ENCODE measurements at regions not wholly inside any gene's neighbourhood (a gene's known extent, or its start where the extent isn't known, plus 50 kb on each side); places are given as distances from the start of the nearest gene placed in this dataset.
"Not testable (repeated sequence)": the region's sequence is repeated elsewhere in the genome, so short reads cannot be mapped to it uniquely, and the experiment has no call there.

DNA sequence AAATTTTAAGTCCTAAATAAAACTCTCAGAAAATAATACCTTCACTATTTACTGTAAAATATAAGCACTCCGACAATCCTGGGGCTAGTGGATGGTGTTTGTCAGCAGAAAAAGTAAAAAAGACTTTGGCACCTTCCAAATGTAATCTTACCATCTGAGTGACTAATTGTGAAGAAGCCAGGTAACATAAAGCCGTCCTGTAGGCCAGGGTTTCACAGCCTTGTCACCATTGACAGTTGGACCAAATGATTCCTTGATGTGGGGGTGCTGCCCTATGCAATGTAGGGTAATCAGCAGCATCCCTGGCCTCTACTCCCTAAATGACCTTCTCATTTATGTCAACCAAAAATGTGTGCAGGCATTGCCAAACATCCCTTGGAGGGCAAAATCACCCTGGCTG, 87.2 kb downstream of the CAPZA3 start:
- FAIRE-seq = no peak

GRCh38 chr12:18827913-18828312, 90.0 kb downstream of the CAPZA3 start:
- DNase-seq (ENCODE audit: insufficient read length, low spot score) = no peak
- FAIRE-seq = no peak
- no peak for TF ChIP-seq POLR2A (IDR thresholded peaks at IDR 0.05; ENCODE audit: low read depth, low read length)

More for the DNA sequence above, 87.2 kb downstream of the CAPZA3 start:
- TF ChIP-seq POLR2A (IDR thresholded peaks at IDR 0.05; ENCODE audit: low read depth, low read length) = no peak
- no peak for DNase-seq (ENCODE audit: insufficient read length, low spot score)

DNA sequence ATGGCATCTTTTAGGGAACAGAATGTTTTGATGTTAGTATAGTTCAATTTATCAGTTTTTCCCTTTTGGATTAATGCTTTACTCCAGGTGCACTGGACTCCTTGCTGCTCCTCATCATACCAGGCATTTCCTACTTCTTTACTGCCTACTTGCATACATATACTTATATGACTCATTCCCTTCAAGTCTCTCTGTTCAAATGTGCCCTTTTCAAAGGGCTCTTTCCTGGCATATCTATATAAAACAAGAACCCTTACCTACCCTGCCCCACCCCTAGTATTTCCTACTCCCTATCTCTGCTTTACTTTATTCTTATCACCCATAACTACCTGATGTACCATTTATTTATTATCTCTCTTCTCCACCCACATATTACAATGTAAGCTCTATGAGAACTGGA, 90.6 kb downstream of the CAPZA3 start:
- no peak for DNase-seq (ENCODE audit: insufficient read length, low spot score)
- FAIRE-seq = no peak
- no peak for TF ChIP-seq POLR2A (IDR thresholded peaks at IDR 0.05; ENCODE audit: low read depth, low read length)

DNA sequence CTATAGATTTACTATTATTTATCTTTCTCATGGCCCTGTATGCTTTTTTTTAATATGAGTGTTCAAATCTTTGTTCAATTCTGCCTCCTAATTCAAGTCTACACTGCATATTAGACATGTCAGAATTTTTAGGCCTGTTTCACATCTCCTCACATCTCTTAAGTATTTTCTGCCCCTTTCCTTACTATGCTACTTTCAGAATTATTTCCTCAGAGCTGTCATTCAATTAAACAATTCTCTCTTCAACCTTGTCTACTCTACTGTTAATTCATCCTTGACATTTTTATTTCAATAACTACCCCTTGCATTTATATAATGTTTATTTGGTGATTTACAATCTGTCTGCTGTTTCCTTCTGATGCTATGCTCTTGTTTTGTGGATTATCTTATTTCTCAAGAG, 91.1 kb downstream of the CAPZA3 start:
- FAIRE-seq (no peak), DNase-seq (ENCODE audit: insufficient read length, low spot score) (no peak)
- no peak for TF ChIP-seq POLR2A (IDR thresholded peaks at IDR 0.05; ENCODE audit: low read depth, low read length)

DNA sequence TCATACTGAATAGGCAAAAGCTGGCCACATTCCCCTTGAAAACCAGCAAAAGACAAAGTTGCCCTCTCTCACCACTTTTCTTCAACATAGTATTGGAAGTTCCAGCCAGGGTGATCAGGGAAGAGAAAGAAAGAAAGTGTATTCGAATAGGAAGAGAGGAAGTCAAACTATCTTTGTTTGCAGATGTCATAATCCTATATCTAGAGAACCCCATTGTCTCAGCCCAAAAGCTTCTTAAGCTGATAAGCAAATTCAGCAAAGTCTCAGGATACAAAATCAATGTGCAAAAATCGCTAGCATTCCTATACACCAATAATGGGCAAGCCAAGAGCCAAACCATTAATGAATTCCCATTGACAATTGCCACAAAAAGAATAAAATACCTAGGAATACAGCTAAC, 95.0 kb downstream of the CAPZA3 start:
- DNase-seq (ENCODE audit: insufficient read length, low spot score) = not testable (repeated sequence)

DNA sequence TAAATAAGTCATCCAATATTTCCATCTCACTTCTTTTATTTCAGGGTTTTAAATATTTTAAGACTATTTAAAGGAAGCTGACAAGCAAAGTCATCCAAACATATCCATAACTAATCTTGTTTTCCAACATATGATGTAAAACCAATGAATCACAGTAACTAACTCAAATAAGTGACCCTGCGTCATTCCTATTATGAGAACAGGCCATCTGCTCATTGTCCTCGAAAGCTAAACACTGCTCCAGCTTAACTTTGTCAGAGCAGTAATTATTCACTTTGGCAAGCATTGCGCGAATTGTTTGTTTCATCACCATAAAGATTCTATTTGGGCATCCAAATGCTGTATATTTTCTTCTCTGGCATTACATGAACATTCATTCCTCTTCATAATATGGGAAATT, 99.1 kb downstream of the CAPZA3 start:
- FAIRE-seq = no peak
- no peak for DNase-seq (ENCODE audit: insufficient read length, low spot score)
- no peak for TF ChIP-seq POLR2A (IDR thresholded peaks at IDR 0.05; ENCODE audit: low read depth, low read length)

More for the DNA sequence above, 95.0 kb downstream of the CAPZA3 start:
- not testable (repeated sequence) for FAIRE-seq

- no peak for TF ChIP-seq POLR2A (IDR thresholded peaks at IDR 0.05; ENCODE audit: low read depth, low read length)
- no peak for DNase-seq (ENCODE audit: insufficient read length, low spot score)
Measured at GRCh38 chr12:18837505-18837904, 99.6 kb downstream of the CAPZA3 start.

GRCh38 chr12:18840997-18841396, 103.1 kb downstream of the CAPZA3 start:
- DNase-seq (ENCODE audit: insufficient read length, low spot score); FAIRE-seq: not testable (repeated sequence)

More at GRCh38 chr12:18837505-18837904, 99.6 kb downstream of the CAPZA3 start:
- no peak for FAIRE-seq

- FAIRE-seq = no peak
- DNase-seq (ENCODE audit: insufficient read length, low spot score) = no peak
- TF ChIP-seq POLR2A (IDR thresholded peaks at IDR 0.05; ENCODE audit: low read depth, low read length) = no peak
Measured at GRCh38 chr12:18849080-18849479, 111.2 kb downstream of the CAPZA3 start.

DNA sequence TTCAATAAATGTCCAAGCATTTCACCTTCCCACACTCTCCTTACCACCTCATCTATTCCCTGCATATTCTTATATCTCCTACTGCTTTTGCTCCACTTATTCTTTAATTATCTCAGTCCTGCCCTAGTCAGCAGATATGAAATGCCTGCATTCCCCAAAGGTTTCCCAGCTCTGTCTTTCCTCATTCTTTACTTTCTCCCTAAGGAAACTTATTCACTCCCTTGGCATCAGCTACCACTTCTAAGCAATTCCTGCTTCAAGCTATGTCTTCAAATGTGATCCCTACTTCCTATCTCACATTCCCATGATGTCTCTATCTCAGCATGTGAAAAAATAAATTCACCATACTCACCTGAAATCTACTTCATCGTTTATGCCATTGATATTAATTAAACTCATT, 111.8 kb downstream of the CAPZA3 start:
- no peak for FAIRE-seq
- no peak for TF ChIP-seq POLR2A (IDR thresholded peaks at IDR 0.05; ENCODE audit: low read depth, low read length)
- DNase-seq (ENCODE audit: insufficient read length, low spot score) = no peak

- FAIRE-seq = no peak
- no peak for DNase-seq (ENCODE audit: insufficient read length, low spot score)
Measured at GRCh38 chr12:18850752-18851151, 112.8 kb downstream of the CAPZA3 start.

DNA sequence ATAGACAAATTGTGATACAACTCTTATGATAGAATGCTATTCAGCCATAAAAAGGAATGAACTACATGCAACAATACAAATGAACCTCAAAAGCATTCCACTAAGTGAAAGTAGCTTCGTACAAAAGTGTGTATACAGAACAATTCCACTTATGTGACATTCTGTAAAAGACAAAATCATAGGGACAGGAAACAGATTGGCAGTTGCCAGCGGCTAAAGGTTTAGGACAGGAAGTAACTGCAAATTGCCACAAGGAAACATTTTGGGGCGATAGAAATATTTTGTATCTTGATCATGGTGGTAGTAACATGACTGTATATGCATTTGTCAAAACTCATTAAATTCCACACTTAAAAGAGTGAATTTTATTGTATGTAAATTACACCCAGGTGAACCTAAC, 113.4 kb downstream of the CAPZA3 start:
- no peak for DNase-seq (ENCODE audit: insufficient read length, low spot score)
- FAIRE-seq = no peak
- TF ChIP-seq POLR2A (IDR thresholded peaks at IDR 0.05; ENCODE audit: low read depth, low read length) = no peak

More at GRCh38 chr12:18850752-18851151, 112.8 kb downstream of the CAPZA3 start:
- no peak for TF ChIP-seq POLR2A (IDR thresholded peaks at IDR 0.05; ENCODE audit: low read depth, low read length)

DNA sequence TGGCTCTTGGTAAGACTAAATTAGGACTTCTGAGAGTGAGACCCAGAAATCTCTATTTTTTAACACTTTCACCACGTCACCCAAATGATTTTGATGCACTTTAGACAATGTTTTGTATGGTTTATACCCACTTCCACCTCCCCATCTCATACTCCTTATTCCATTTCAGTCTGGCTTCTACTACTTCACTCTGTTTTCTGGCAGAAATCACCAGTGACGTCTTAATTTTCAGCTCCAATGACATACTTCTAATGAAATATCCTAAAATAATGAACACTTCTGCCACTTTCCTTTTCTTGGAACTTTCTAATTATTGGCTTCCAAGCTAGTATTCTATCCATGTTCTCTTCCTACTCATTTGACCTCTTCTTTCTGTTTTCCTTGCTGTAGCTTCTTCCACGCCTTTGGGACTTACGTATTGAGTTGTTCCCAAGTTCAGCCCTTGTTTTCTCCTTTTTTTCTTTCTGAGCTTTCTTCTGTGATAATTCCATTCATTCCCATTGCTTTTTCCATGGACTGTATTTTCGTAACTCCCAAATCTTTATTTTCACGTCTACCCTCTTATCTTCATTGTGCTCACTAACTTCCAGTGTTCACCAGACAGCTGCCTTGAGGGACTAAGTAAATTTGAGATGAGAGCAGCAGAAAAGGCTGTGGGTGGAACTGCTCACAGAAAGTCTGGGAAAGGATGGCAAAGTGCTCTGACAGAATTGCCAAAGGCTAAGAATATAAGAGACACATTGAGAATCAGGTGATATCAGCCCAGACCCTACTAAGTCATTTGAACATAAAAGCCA, 115.8 kb downstream of the CAPZA3 start:
- no peak for TF ChIP-seq POLR2A (IDR thresholded peaks at IDR 0.05; ENCODE audit: low read depth, low read length)
- DNase-seq (ENCODE audit: insufficient read length, low spot score) (no peak), FAIRE-seq (no peak)

GRCh38 chr12:18857656-18858055, 119.7 kb downstream of the CAPZA3 start:
- FAIRE-seq (no peak), DNase-seq (ENCODE audit: insufficient read length, low spot score) (no peak)
- TF ChIP-seq POLR2A (IDR thresholded peaks at IDR 0.05; ENCODE audit: low read depth, low read length) = no peak

DNA sequence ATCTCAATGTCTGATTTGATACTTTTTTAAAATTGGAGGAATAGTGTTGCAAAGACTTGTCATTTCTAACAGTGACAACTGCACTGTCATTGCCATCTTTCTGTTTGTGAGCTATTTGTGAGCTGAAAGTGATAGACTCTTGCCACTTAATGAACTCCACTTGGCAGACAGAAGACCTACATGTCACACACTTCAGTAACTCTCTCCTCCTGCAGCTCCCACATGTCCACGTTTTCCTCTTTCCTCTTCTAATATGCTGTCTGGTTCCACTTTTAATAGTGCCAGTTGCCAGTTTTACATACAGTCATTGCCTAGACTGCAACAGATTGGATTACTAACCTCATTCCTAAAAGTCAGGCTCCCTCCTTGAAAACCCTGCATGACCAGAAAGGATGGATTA, 121.5 kb downstream of the CAPZA3 start:
- no peak for TF ChIP-seq POLR2A (IDR thresholded peaks at IDR 0.05; ENCODE audit: low read depth, low read length)
- DNase-seq (ENCODE audit: insufficient read length, low spot score) (no peak), FAIRE-seq (peak; percentile 6)

Measured in H54 (cell line).